ENCODE measurements at regions not wholly inside any gene's neighbourhood (a gene's known extent, or its start where the extent isn't known, plus 50 kb on each side); places are given as distances from the start of the nearest gene placed in this dataset.

- no peak for DNase-seq (ENCODE audit: low read depth, low spot score)
- no peaks in the 10 kb centered on the region for H3K79me2 ChIP-seq (ENCODE audit: control insufficient read depth, insufficient read depth, low read length)
- no peak overlapping the region for H3K9ac ChIP-seq (ENCODE audit: control insufficient read depth, extremely low read depth, insufficient read depth, low read length)
- TF ChIP-seq, protein P1, sequence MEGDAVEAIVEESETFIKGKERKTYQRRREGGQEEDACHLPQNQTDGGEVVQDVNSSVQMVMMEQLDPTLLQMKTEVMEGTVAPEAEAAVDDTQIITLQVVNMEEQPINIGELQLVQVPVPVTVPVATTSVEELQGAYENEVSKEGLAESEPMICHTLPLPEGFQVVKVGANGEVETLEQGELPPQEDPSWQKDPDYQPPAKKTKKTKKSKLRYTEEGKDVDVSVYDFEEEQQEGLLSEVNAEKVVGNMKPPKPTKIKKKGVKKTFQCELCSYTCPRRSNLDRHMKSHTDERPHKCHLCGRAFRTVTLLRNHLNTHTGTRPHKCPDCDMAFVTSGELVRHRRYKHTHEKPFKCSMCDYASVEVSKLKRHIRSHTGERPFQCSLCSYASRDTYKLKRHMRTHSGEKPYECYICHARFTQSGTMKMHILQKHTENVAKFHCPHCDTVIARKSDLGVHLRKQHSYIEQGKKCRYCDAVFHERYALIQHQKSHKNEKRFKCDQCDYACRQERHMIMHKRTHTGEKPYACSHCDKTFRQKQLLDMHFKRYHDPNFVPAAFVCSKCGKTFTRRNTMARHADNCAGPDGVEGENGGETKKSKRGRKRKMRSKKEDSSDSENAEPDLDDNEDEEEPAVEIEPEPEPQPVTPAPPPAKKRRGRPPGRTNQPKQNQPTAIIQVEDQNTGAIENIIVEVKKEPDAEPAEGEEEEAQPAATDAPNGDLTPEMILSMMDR (optimal IDR thresholded peaks at IDR 0.05 in 1 of 3, IDR thresholded peaks at IDR 0.05 in 1 of 3, conservative IDR thresholded peaks at IDR 0.05 in 1 of 3; ENCODE audit: extremely low read depth in 1 of 3, insufficient read depth in 2 of 3, low read length in 3 of 3), result no peak
- no peak for TF ChIP-seq EZH2 (IDR thresholded peaks at IDR 0.05; ENCODE audit: low read length)
- H3K27me3 ChIP-seq (ENCODE audit: control insufficient read depth, extremely low read depth, insufficient read depth, low read length), result no peaks in the 10 kb centered on the region
- H3K9me3 ChIP-seq (ENCODE audit: control insufficient read depth, low read depth, low read length), result no peaks in the 10 kb centered on the region
- dilution Hi-C loops (cut with MboI; ENCODE audit: extremely low pct_ligation_motif_present, low sequenced_read_pairs), result no loop called here
- no peak overlapping the region for H3K4me2 ChIP-seq (ENCODE audit: control insufficient read depth, extremely low read depth, insufficient read depth, low read depth, low read length)
- no peak overlapping the region for H3K4me3 ChIP-seq (ENCODE audit: control insufficient read depth in 2 of 3, extremely low read depth in 1 of 3, insufficient read depth in 2 of 3, low read depth in 1 of 3, low read length in 3 of 3)
- H2AFZ ChIP-seq (ENCODE audit: control insufficient read depth, low read length), result no peak overlapping the region
- H3K27ac ChIP-seq (ENCODE audit: control insufficient read depth, insufficient read depth, low read length), result no peak overlapping the region
- H3K9me1 ChIP-seq (ENCODE audit: control insufficient read depth, extremely low read depth, insufficient read depth, low read length), result no peaks in the 10 kb centered on the region
- H3K4me1 ChIP-seq (ENCODE audit: control insufficient read depth, extremely low read depth, insufficient read depth, low read length), result no peaks in the 10 kb centered on the region
- no peaks in the 10 kb centered on the region for H4K20me1 ChIP-seq (ENCODE audit: control insufficient read depth, extremely low read depth, insufficient read depth, low read length)
- FAIRE-seq, result no peak
- no peaks in the 10 kb centered on the region for H3K36me3 ChIP-seq (ENCODE audit: control insufficient read depth in 2 of 2, extremely low read depth in 1 of 2, insufficient read depth in 2 of 2, low read length in 2 of 2)
Measured at GRCh38 chr16:55232822-55233221, 91.2 kb upstream of the IRX6 start.

GRCh38 chr16:55233464-55233863 is 90.5 kb upstream of the IRX6 start:
- H4K20me1 ChIP-seq (ENCODE audit: control insufficient read depth, extremely low read depth, insufficient read depth, low read length), result no peaks in the 10 kb centered on the region
- TF ChIP-seq, protein P1 (optimal IDR thresholded peaks at IDR 0.05 in 1 of 3, IDR thresholded peaks at IDR 0.05 in 1 of 3, conservative IDR thresholded peaks at IDR 0.05 in 1 of 3; ENCODE audit: extremely low read depth in 1 of 3, insufficient read depth in 2 of 3, low read length in 3 of 3), result no peak
- no peak for TF ChIP-seq EZH2 (IDR thresholded peaks at IDR 0.05; ENCODE audit: low read length)
- no peak overlapping the region for H3K4me3 ChIP-seq (ENCODE audit: control insufficient read depth in 2 of 3, extremely low read depth in 1 of 3, insufficient read depth in 2 of 3, low read depth in 1 of 3, low read length in 3 of 3)
- no peaks in the 10 kb centered on the region for H3K27me3 ChIP-seq (ENCODE audit: control insufficient read depth, extremely low read depth, insufficient read depth, low read length)
- DNase-seq (ENCODE audit: low read depth, low spot score) (no peak), FAIRE-seq (no peak)
- no peak overlapping the region for H3K4me2 ChIP-seq (ENCODE audit: control insufficient read depth, extremely low read depth, insufficient read depth, low read depth, low read length)
- no peak overlapping the region for H3K27ac ChIP-seq (ENCODE audit: control insufficient read depth, insufficient read depth, low read length)
- H3K9ac ChIP-seq (ENCODE audit: control insufficient read depth, extremely low read depth, insufficient read depth, low read length), result no peak overlapping the region
- H3K79me2 ChIP-seq (ENCODE audit: control insufficient read depth, insufficient read depth, low read length), result no peaks in the 10 kb centered on the region
- H3K4me1 ChIP-seq (ENCODE audit: control insufficient read depth, extremely low read depth, insufficient read depth, low read length), result no peaks in the 10 kb centered on the region
- H3K9me3 ChIP-seq (ENCODE audit: control insufficient read depth, low read depth, low read length), result no peaks in the 10 kb centered on the region
- no peaks in the 10 kb centered on the region for H3K9me1 ChIP-seq (ENCODE audit: control insufficient read depth, extremely low read depth, insufficient read depth, low read length)
- no peaks in the 10 kb centered on the region for H3K36me3 ChIP-seq (ENCODE audit: control insufficient read depth in 2 of 2, extremely low read depth in 1 of 2, insufficient read depth in 2 of 2, low read length in 2 of 2)
- H2AFZ ChIP-seq (ENCODE audit: control insufficient read depth, low read length), result no peak overlapping the region
- dilution Hi-C loops (cut with MboI; ENCODE audit: extremely low pct_ligation_motif_present, low sequenced_read_pairs), result no loop called here
